HK-2 (cell line): ENCODE measurements at regions not wholly inside any gene's neighbourhood (a gene's known extent, or its start where the extent isn't known, plus 50 kb on each side); places are given as distances from the start of the nearest gene placed in this dataset.

Source experiments
- DNase-seq: peaks from one replicate; pipeline ENCODE4 v3.0.0-alpha.2; 2018; ENCODE audit not compliant: unreplicated experiment

- no peak for DNase-seq
These were observed 625.8 kb downstream of the OTOL1 start for GRCh38 chr3:162122405-162122804.

- DNase-seq, result no peak
These were observed 629.2 kb downstream of the OTOL1 start for GRCh38 chr3:162125790-162126189.

DNA sequence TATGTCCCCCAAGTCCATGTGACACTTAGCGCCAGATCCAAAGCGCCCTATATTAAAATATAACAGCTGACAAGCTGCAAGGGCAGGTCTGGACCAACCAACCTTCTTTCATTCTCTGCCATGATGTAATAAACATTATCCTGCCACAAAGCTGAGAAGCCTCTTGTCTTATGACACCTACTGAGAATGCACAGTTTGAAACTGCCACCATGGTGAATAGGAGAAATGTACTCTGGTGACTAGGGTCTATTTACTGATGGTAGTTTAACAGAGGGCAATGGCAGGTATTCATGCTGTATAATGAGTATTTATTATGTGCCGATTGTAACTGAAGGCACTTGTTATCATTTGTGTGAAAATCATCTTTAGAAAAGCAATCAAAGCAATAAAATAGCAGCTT, 634.0 kb downstream of the OTOL1 start:
- no peak for DNase-seq

GRCh38 chr3:162132981-162133380, 636.4 kb downstream of the OTOL1 start:
- DNase-seq, result no peak

DNA sequence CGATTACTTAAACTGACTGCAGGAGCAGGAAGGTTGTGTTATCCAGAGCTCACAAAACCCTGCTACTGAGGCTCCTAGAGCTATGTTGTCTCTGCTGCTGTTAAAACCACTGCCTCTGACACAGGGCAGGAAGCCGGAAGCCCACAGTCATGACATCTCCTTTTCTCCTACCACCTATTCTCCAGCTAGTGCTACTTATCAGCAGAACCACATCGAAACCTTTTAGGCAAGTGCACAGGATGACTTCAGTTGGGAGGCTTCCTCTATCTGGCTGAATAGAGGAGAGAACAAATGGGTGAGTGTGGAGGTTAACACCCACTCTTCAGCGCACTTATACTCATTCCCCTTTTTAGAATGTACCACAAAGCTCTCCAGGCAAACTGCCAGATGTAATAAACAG, 638.0 kb downstream of the OTOL1 start:
- no peak for DNase-seq

- DNase-seq, result no peak
These were observed 639.5 kb downstream of the OTOL1 start for GRCh38 chr3:162136136-162136535.

GRCh38 chr3:162138509-162138908, 641.9 kb downstream of the OTOL1 start:
- no peak for DNase-seq

DNA sequence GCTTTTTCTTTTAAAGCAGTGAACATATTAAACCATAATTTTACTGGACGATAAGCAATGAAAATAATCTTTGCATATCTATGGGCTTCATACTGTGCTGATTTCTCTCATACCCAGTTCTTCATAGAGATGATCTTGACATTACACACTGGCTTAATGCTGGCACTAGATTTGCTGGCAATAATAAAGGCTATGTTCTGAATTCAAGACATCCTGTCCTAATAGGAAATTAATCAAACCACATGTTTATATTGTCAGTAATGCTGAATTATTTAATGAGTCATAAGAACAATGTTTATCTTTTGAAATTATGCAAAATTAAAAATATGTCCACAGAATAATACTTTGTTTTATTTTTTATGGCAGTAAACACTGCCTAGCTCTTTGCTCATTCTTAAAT, 643.2 kb downstream of the OTOL1 start:
- DNase-seq, result no peak

DNA sequence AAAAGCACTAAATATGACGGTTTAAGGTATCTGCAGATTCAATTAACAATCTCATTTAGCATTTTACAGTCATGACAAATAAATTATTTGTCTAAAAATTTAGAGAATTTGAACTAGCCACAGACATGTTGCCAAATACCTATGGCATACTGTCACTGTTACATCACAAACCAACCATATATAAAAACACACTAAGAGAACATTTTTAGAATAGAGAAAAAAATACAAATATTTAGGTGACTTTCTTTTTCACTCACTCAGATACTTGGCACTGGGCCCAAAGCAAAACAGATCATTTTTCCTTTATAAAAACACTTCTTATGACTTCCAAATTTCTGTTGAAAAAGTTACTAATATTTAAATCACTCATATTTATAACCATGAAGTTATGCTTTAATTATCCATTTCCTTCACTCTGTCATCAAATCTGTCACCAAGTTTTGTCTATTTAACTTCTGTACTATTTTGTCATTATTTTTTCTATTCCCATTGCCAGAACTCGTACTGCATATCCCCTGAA, 644.7 kb downstream of the OTOL1 start:
- no peak for DNase-seq

DNA sequence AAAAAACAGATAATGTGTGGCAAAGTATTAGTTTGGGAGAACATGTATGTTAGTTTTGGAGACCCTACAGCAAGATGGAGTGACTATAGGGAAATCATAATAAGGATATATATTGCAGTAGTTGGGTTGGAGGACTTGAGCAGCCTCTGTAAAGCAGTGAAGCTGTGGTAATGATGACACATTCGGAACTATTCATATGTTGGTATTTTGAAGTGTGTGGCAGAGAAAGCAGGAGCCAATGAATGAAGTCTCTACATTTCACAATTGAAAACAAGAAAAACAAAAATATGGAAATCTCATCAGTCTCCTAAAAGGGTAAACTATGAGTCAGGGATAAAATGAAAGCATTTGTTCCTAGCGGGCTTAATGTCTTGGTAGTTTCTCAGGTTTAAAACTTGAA, 645.9 kb downstream of the OTOL1 start:
- no peak for DNase-seq

GRCh38 chr3:162143180-162143579, 646.6 kb downstream of the OTOL1 start:
- no peak for DNase-seq

DNA sequence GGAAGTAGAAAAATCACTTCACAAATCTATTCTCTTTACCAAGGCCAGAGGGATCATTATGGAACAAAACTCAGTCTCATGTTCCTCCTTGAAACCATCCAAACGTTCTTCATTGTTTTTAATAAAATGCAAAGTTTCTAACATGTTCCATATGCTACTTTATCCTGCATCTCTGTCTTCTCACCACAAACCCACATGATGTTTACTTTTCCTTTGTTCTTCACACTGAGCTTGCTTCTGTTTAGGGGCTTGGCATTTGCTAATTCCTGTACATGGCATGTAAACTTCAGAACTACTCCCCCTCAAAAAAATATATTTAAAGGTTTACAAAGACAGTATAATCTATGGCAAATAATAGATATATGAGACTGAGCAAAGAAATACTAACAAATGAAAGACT, 651.4 kb downstream of the OTOL1 start:
- no peak for DNase-seq

DNA sequence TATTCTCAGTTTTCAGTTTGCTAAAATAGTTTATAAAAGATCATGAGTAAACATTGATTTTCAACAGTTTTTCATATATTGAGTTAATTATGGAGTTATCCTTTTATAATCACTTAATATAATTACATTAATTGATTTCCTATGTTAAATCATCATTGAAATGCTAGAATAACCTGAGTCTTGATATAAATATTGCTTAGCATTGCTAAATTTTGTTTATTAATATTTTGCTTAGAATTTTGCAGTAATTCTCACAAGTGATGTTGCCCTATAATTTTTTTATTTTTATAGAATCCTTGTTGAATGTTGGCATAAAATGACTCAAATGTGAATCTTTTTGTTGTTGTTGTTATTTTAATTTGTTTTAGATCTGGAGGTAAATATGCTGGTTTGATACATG, 654.2 kb downstream of the OTOL1 start:
- no peak for DNase-seq

DNA sequence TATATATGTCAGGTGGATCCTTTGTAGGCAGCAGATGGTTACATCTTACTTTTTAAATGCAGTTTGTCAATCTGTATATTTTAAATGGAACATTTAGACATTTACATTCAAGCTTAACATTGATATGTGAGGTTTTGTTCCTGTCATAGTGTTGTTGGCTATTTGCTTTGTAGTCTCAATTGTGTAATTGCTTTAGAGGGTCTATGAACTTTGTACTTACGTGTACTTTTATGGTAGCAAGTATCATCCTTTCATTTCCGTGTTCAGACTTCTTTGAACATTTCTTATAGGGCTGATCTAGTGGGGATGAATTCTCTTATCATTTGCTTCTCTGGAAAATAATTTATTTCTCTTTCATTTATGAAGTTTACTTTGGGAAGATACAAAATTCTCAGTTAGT, 656.0 kb downstream of the OTOL1 start:
- no peak for DNase-seq

GRCh38 chr3:162161595-162161994, 665.0 kb downstream of the OTOL1 start:
- no peak for DNase-seq

DNA sequence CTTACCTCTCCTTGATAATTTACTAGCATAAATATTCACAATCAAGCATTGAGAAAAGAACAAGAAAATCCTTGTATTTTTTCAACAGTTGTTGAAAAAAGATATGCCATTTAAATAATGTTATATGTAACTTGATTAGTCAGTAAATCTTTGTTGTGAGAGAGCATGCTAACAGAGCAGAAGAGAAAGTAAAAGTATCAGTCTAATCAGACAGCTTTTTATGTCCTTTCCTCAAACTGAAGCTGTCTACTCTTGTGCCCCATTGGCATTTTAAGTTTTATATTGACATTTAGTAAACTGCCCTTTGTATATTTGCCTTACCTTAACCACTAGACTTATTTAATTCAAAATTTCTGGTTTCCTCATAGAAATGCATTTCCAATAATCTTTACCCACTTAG, 668.7 kb downstream of the OTOL1 start:
- DNase-seq, result no peak

GRCh38 chr3:162166543-162166942, 669.9 kb downstream of the OTOL1 start:
- DNase-seq, result no peak

DNA sequence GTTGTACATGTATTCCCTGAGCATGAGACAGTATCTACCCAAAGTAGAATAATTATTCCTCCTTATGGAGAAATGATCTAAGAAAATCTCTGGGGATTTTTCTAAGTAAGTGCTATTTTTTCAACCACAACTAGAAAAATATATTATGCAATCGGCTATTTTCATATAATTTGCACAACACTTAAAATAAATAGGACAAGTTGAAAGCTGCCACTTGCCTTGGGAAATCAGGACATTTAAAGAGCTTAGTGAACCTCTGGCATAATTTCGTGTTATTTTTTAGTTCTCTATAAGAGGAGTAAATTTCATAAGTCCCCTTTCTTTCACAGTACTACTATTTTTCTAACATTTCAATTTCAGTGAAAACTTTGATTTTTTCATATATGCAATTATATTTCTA, 672.1 kb downstream of the OTOL1 start:
- no peak for DNase-seq

- DNase-seq, result no peak
These were observed 674.0 kb downstream of the OTOL1 start for GRCh38 chr3:162170581-162170980.

- no peak for DNase-seq
These were observed 675.4 kb downstream of the OTOL1 start for GRCh38 chr3:162171970-162172369.

- DNase-seq, result no peak
These were observed 678.5 kb downstream of the OTOL1 start for GRCh38 chr3:162175145-162175544.

- DNase-seq, result no peak
These were observed 679.3 kb downstream of the OTOL1 start for GRCh38 chr3:162175878-162176277.

- DNase-seq, result no peak
These were observed 686.8 kb downstream of the OTOL1 start for GRCh38 chr3:162183440-162183839.

DNA sequence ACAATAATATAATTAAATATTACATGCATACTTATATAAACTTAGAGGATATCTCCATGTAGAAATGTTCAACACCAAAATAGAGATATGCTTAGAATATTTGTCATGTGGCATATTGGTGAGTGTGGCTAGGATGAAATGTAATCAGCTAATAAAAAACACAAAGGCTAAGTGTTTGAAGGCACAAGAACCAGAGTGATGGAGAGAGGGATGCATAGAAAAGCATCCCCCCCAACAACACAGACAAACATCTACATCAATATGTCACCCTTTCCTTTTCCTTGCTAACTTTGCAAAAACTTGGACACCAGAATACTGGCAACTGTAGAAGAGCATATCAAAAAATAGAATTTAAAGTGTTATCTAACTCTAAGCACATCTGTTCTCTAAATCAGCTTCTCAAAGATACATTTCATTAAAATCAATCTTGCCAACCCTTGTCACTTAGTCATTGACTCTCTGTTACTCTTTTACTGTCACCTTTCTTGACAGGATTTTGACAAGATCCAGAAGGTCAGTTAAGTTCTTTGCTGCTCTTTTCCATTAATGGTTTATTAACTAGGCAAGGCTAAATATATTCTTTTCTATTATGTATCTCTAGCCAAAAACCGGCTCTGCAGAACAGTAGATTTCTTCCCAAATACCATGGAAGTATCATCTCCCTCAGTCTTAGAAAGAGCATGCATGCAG, 695.9 kb downstream of the OTOL1 start:
- no peak for DNase-seq
